ENCODE measurements at regions not wholly inside any gene's neighbourhood (a gene's known extent, or its start where the extent isn't known, plus 50 kb on each side); places are given as distances from the start of the nearest gene placed in this dataset.

- no peak for TF ChIP-seq ZFX (IDR thresholded peaks at IDR 0.05)
- TF ChIP-seq CTCF (conservative IDR thresholded peaks at IDR 0.05), result no peak
- H3K27ac ChIP-seq, result no peak overlapping the region
Observed at GRCh38 chr7:156026076-156026600, 213.9 kb upstream of the SHH start.

GRCh38 chr7:156025675-156026074 lies 213.4 kb upstream of the SHH start:
- no peak for TF ChIP-seq ZFX (IDR thresholded peaks at IDR 0.05)
- no peak for TF ChIP-seq CTCF (conservative IDR thresholded peaks at IDR 0.05)
- no peak overlapping the region for H3K27ac ChIP-seq

DNA sequence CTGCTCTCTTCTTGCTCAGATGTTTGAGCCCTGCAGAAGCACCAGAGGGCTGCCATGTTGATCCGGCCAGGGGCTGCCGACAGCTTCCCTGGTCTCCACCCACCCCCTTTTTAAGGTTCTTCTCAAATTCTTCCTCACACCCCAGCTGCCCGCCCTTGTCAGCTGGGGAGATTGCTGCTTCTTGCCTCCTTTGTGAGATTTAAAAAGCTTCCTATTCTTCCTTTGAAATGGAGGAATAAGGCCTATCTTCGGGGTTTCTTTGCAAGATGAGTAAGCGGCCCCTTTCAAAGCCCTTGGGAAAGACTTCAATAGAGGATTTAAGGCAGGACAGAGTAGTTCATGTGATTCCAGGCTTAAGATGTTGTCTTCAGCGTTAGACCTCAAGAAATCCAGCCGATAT lies 211.9 kb upstream of the SHH start:
- TF ChIP-seq CTCF (conservative IDR thresholded peaks at IDR 0.05) (no peak), ZFX (IDR thresholded peaks at IDR 0.05) (no peak)

DNA sequence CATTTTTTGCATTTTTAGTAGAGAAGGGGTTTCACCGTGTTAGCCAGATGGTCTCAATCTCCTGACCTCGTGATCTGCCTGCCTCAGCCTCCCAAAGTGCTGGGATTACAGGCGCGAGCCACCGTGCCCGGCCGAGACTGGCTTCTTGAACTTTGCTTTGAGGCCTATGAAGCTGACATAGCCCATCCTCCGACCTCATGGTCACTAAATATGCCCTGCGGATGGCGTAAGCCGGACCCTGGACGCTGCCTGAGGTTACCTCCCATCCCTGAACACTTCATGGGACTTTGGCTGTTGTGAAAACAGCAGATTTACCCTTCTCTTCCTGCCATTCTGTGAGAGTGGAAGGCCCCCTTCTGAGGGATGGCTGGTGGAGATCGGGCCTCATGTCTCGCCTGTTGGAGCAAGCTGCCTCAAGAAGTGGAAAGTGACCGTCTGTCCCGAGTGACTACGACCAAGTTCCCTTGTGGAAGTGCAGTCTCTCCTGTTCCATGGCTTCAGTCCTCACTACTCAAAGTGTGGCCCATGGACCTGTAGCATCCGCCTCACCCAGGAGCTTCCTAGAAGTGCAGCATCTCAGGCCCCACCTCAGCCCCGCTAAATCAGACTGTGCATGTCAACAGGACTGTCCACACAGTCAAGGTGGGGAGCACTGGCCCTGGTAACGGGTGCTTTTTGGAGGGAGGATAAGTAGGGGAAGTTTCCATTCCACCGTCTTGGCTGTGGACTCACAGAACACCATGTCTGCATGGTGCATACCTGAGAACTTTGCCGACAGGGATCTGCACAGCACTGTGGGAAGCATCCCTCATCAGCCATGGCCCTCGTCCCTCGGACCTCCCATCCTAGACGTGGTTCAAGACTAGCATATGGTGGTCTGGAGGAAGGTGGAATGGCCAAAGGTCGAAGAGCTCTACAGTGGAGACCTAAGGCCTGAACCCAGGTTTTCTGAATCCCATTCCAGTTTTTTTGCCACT lies 210.5 kb upstream of the SHH start:
- no peak for TF ChIP-seq CTCF (conservative IDR thresholded peaks at IDR 0.05)
- no peak for TF ChIP-seq ZFX (IDR thresholded peaks at IDR 0.05)
- no peak overlapping the region for H3K27ac ChIP-seq

More for the DNA sequence above, 211.9 kb upstream of the SHH start:
- no peak overlapping the region for H3K27ac ChIP-seq

DNA sequence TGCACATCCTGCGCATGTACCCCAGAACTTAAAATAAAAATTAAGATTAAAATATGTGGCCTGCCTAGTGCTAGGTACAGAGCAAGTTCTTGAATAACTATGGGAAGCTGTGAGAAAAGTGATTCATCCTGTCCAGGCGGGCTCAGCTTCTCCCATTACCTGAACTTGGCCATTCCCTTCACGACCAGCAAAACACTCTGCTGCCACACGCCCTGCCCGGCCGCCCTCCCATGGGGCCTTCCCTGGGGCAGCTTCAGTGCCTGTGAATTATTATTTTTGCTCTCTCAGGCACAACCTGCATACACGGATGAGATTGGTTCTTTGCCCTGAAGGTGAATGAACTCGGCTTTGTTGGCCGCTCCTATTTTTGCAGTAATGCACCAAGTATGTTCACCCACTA lies 209.2 kb upstream of the SHH start:
- no peak overlapping the region for H3K27ac ChIP-seq
- no peak for TF ChIP-seq ZFX (IDR thresholded peaks at IDR 0.05)
- no peak for TF ChIP-seq CTCF (conservative IDR thresholded peaks at IDR 0.05)

GRCh38 chr7:156020566-156020965 lies 208.3 kb upstream of the SHH start:
- no peak for TF ChIP-seq CTCF (conservative IDR thresholded peaks at IDR 0.05)
- no peak for TF ChIP-seq ZFX (IDR thresholded peaks at IDR 0.05)
- H3K27ac ChIP-seq, result no peak overlapping the region

All from C4-2B (cell line).